DOHH2 (cell line): ENCODE measurements at regions not wholly inside any gene's neighbourhood (a gene's known extent, or its start where the extent isn't known, plus 50 kb on each side); places are given as distances from the start of the nearest gene placed in this dataset.

Experiments
- EZH2phosphoT487 ChIP-seq: fragments of 200-600 bp; sonication (generic); IDR thresholded peaks from 2 replicates; pipeline ENCODE4 v1.6.1; 2017; ENCODE audit warnings: borderline replicate concordance, mild to moderate bottlenecking, antibody characterized with exemption, low read length, moderate library complexity, mixed read lengths
- TF ChIP-seq, protein P1 (sequence below): fragments of 200-600 bp; sonication (generic); IDR thresholded peaks from one replicate; pipeline ENCODE4 v1.5.1; 2014; ENCODE audit warnings: antibody characterized with exemption, mild to moderate bottlenecking, low read depth, low read length; ENCODE audit not compliant: poor library complexity, severe bottlenecking

GRCh38 chr14:98103705-98104104 lies 1168.3 kb downstream of the BCL11B start:
- TF ChIP-seq, protein P1, sequence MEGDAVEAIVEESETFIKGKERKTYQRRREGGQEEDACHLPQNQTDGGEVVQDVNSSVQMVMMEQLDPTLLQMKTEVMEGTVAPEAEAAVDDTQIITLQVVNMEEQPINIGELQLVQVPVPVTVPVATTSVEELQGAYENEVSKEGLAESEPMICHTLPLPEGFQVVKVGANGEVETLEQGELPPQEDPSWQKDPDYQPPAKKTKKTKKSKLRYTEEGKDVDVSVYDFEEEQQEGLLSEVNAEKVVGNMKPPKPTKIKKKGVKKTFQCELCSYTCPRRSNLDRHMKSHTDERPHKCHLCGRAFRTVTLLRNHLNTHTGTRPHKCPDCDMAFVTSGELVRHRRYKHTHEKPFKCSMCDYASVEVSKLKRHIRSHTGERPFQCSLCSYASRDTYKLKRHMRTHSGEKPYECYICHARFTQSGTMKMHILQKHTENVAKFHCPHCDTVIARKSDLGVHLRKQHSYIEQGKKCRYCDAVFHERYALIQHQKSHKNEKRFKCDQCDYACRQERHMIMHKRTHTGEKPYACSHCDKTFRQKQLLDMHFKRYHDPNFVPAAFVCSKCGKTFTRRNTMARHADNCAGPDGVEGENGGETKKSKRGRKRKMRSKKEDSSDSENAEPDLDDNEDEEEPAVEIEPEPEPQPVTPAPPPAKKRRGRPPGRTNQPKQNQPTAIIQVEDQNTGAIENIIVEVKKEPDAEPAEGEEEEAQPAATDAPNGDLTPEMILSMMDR, result no peak
- TF ChIP-seq EZH2phosphoT487, result no peak
